AG09309 (cell line): ENCODE measurements at regions not wholly inside any gene's neighbourhood (a gene's known extent, or its start where the extent isn't known, plus 50 kb on each side); places are given as distances from the start of the nearest gene placed in this dataset.

Experiments
- DNase-seq: peaks from one replicate; pipeline ENCODE4 v3.0.0-alpha.2; 2010; ENCODE audit warnings: low read depth
- H3K4me3 ChIP-seq: 2 replicates; pipeline ENCODE4 v1.5.1; 2011; ENCODE audit warnings: mild to moderate bottlenecking, low read depth, low read length, moderate library complexity; ENCODE audit not compliant: control insufficient read depth
- CTCF ChIP-seq: IDR thresholded peaks from 2 replicates; pipeline ENCODE4 v1.5.1; 2011; ENCODE audit warnings: mild to moderate bottlenecking, low read depth, low read length, inconsistent platforms; ENCODE audit not compliant: insufficient read depth, control insufficient read depth; ENCODE audit errors: missing control alignments

DNA sequence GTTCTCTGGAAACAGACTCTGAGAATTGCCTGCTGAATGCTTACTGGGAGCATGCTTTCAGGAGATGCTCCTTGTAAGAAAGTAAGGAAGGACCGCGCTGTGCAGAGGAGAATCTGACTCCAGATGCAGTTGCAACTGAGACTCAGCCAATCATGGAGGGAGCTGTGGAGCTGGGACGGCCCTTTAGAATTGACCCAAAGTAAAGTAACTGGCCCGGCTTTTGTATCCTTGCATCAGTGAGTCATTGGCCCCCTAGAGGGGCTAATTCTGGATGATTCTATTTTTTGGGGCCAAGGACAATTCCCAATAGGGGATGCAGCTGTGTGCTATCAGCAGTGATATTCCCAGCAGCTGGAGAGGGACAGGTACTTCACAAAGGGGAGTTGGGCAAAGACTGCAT is 170.4 kb downstream of the PTEN start:
- H3K4me3 ChIP-seq: no peak overlapping the region
- no peak for DNase-seq
- no peak for TF ChIP-seq CTCF

GRCh38 chr10:88036126-88036525 is 172.7 kb downstream of the PTEN start:
- H3K4me3 ChIP-seq: no peak overlapping the region
- DNase-seq: no peak
- TF ChIP-seq CTCF: no peak

DNA sequence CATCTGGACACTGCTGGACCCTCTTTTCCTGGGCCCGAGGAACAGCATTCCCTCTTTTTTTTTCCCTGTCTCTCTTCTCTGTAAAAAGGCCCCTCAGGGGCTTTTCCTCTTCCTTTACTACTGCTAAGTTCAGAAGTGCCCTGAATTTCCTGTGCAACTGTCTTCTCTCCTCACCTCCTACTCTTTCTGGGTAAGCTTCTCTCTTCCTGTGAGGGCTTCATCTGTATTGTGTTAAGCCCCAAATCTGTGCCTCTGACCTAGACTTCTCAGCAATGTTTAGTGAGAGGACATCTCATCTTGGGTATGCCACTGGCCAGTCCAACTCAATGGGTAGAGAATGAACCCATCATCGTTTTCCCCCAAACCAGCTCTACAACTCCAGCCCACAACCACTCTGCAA is 174.2 kb downstream of the PTEN start:
- H3K4me3 ChIP-seq: no peak overlapping the region
- TF ChIP-seq CTCF: no peak
- no peak for DNase-seq

DNA sequence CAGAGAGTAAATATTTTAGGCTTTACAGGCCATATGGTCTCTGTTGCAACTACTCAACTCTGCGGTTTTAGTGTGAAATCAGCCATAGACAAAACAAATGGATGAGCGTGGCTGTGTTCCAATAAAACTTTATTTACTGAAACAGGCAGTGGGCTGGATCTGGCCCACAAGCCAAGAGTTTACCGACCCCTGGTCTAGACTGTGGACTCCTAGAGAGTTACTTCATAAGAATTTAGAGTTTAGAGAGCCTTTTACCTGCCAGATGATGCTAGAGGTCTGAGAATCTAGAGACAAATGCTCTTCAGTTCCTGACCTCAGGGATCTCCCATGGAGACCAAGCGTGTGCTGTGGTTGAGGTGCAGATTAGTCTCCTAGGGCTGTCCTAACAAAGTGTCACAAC is 174.8 kb downstream of the PTEN start:
- no peak for TF ChIP-seq CTCF
- no peak overlapping the region for H3K4me3 ChIP-seq
- DNase-seq: no peak

- DNase-seq: no peak
- TF ChIP-seq CTCF: no peak
- H3K4me3 ChIP-seq: no peak overlapping the region
Measured at GRCh38 chr10:88039496-88040200, 176.2 kb downstream of the PTEN start.

GRCh38 chr10:88041243-88042159 is 178.1 kb downstream of the PTEN start:
- H3K4me3 ChIP-seq: no peak overlapping the region
- DNase-seq: no peak
- no peak for TF ChIP-seq CTCF
